Neural progenitor cell (in vitro differentiated cells): ENCODE measurements at regions not wholly inside any gene's neighbourhood (a gene's known extent, or its start where the extent isn't known, plus 50 kb on each side); places are given as distances from the start of the nearest gene placed in this dataset.

Experiments
- CTCF ChIP-seq: fragments of 200-600 bp; sonication (generic); IDR thresholded peaks from 2 replicates; pipeline ENCODE4 v1.5.1; 2017; ENCODE audit warnings: antibody characterized with exemption, mild to moderate bottlenecking
- EZH2 ChIP-seq: fragments of 200-600 bp; sonication (generic); IDR thresholded peaks from 2 replicates; pipeline ENCODE4 v1.6.1; 2017; ENCODE audit warnings: antibody characterized with exemption, mild to moderate bottlenecking, moderate library complexity
- EZH2phosphoT487 ChIP-seq: fragments of 200-600 bp; sonication (generic); IDR thresholded peaks from 2 replicates; pipeline ENCODE4 v1.6.1; 2017; ENCODE audit warnings: antibody characterized with exemption

- no peak for TF ChIP-seq CTCF
- TF ChIP-seq EZH2, result no peak
- no peak for TF ChIP-seq EZH2phosphoT487
Observed at GRCh38 chr14:53391631-53392285, 238.6 kb upstream of the DDHD1 start.
